GM23248 (cell line): ENCODE measurements at regions not wholly inside any gene's neighbourhood (a gene's known extent, or its start where the extent isn't known, plus 50 kb on each side); places are given as distances from the start of the nearest gene placed in this dataset.

Experiments used
- DNase-seq: peaks from one replicate; pipeline ENCODE4 v3.0.0-alpha.2; 2015
- H2AFZ ChIP-seq: fragments of 200-600 bp; sonication (generic); 2 replicates; pipeline ENCODE4 v1.6.1; 2016; ENCODE audit warnings: antibody characterized with exemption
- H3F3A ChIP-seq: fragments of 200-600 bp; sonication (generic); 2 replicates; pipeline ENCODE4 v1.6.1; 2016; ENCODE audit warnings: mild to moderate bottlenecking, antibody characterized with exemption, mixed run types; ENCODE audit not compliant: insufficient read depth
- H3K27ac ChIP-seq: fragments of 200-600 bp; sonication (generic); 2 replicates; pipeline ENCODE4 v1.5.1; 2016; ENCODE audit warnings: mild to moderate bottlenecking
- H3K27me3 ChIP-seq: fragments of 200-600 bp; sonication (generic); replicated peaks from 2 replicates; pipeline ENCODE4 v1.6.1; 2016; ENCODE audit warnings: mild to moderate bottlenecking; ENCODE audit not compliant: insufficient read depth
- H3K36me3 ChIP-seq: fragments of 200-600 bp; sonication (generic); 2 replicates; pipeline ENCODE4 v1.6.1; 2016; ENCODE audit warnings: low read depth, mild to moderate bottlenecking
- H3K4me1 ChIP-seq: fragments of 200-600 bp; sonication (generic); 2 replicates; pipeline ENCODE4 v1.6.1; 2016; ENCODE audit warnings: mild to moderate bottlenecking; ENCODE audit not compliant: insufficient read depth
- H3K4me2 ChIP-seq: fragments of 200-600 bp; sonication (generic); one replicate; pipeline ENCODE4 v1.6.1; 2016; ENCODE audit warnings: mild to moderate bottlenecking; ENCODE audit not compliant: unreplicated experiment
- H3K4me3 ChIP-seq: fragments of 200-600 bp; sonication (generic); 2 replicates; pipeline ENCODE4 v1.5.1; 2016; ENCODE audit warnings: mild to moderate bottlenecking
- H3K79me2 ChIP-seq: fragments of 200-600 bp; sonication (generic); 2 replicates; pipeline ENCODE4 v1.6.1; 2016; ENCODE audit warnings: mild to moderate bottlenecking; ENCODE audit not compliant: insufficient read depth
- H3K9ac ChIP-seq: fragments of 200-600 bp; sonication (generic); 2 replicates; pipeline ENCODE4 v1.6.1; 2016; ENCODE audit warnings: mild to moderate bottlenecking
- H3K9me2 ChIP-seq: fragments of 200-600 bp; sonication (generic); 2 replicates; pipeline ENCODE4 v1.6.1; 2016; ENCODE audit warnings: mixed run types, mild to moderate bottlenecking, moderate library complexity; ENCODE audit not compliant: insufficient read depth
- H3K9me3 ChIP-seq: fragments of 200-600 bp; sonication (generic); one replicate; pipeline ENCODE4 v1.6.1; 2017; ENCODE audit warnings: low read depth
- H4K20me1 ChIP-seq: fragments of 200-600 bp; sonication (generic); 2 replicates; pipeline ENCODE4 v1.6.0; 2016; ENCODE audit not compliant: insufficient read depth
- EZH2 ChIP-seq: fragments of 200-600 bp; sonication (generic); IDR thresholded peaks from 2 replicates; pipeline ENCODE4 v1.6.1; 2018; ENCODE audit warnings: antibody characterized with exemption, mild to moderate bottlenecking; ENCODE audit not compliant: insufficient read depth, poor library complexity, severe bottlenecking
- EZH2phosphoT487 ChIP-seq: fragments of 200-600 bp; sonication (generic); IDR thresholded peaks from 2 replicates; pipeline ENCODE4 v1.6.1; 2018; ENCODE audit warnings: antibody characterized with exemption, moderate library complexity, mild to moderate bottlenecking, low read depth; ENCODE audit not compliant: insufficient read depth
- WGBS, 2 experiments: methylation state at CpG; one replicate each; pipeline ENCODE4 v1.1.6; 2015 to 2017; ENCODE audit warnings: low lambda C conversion rate in 2 of 2, low coverage in 1 of 2; ENCODE audit errors: missing lambda C conversion rate in 2 of 2; 5-methylcytosine and 5-hydroxymethylcytosine counted together
- in situ Hi-C: fragments of 300-500 bp; cut with MboI; formaldehyde crosslinking; loops from 2 replicates; pipeline ENCODE4 v1.15.0; 2020

DNA sequence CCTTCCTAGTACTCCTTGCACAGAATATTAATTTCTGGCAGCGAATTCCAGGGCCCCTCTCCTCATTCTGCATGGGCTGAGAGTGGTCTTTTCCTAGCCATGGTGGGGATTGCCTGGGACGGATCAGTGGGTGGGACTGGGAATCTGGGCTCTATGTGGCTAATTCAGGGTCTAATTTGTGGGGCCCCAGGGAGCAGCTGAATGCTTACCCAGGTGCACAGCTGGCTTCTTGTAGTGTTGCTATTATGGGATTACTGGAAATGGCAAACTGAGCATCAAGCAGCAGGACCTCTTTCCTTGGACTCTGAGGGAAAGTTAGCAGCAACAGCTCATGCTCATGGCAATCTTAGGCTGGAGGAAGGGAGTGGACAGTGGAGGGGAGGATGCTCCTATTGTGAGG is 187.1 kb upstream of the CACNA1E start:
- no peak for DNase-seq
- H3K4me1 ChIP-seq, result no peaks in the 10 kb centered on the region
- H3K79me2 ChIP-seq, result no peaks in the 10 kb centered on the region
- H3K9me2 ChIP-seq, result no peaks in the 10 kb centered on the region
- no peaks in the 10 kb centered on the region for H4K20me1 ChIP-seq
- TF ChIP-seq EZH2, result no peak
- TF ChIP-seq EZH2phosphoT487, result no peak
- in situ Hi-C loops, result no loop called here
- no peak overlapping the region for H2AFZ ChIP-seq
- no peak overlapping the region for H3K27ac ChIP-seq
- H3K27me3 ChIP-seq, result no peaks in the 10 kb centered on the region
- no peaks in the 10 kb centered on the region for H3K36me3 ChIP-seq
- no peaks in the 10 kb centered on the region for H3K9me3 ChIP-seq
- H3K4me3 ChIP-seq, result no peak overlapping the region
- no peaks in the 10 kb centered on the region for H3F3A ChIP-seq
- no peak overlapping the region for H3K9ac ChIP-seq
- 12 to 15% methylated on average over 2 of the region's 2 CpGs for WGBS, 2 experiments
- H3K4me2 ChIP-seq, result no peak overlapping the region

DNA sequence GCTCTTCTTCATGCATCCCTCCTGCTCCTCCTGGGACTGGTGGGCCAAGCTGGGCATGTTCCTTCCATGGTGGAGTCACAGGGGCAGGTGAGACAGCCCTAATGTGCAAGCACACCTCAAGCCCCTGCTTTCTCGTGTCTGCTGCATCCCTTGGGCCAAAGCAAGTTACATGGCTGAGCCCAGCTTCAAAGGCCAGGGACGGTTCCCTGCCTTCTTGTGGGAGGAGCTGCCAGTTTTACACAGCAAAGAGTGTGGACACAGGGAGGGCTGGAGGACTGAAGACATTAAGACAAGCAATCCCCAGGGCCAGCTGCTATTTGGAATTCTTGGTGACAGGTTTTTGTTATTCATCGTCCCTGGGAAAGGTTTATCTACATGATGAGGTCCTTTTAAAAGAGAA is 175.2 kb upstream of the CACNA1E start:
- H3K9me3 ChIP-seq, result no peaks in the 10 kb centered on the region
- H3K9ac ChIP-seq, result no peak overlapping the region
- TF ChIP-seq EZH2, result no peak
- no peak for TF ChIP-seq EZH2phosphoT487
- peaks cover 22% of the 10 kb centered on the region for H3K27me3 ChIP-seq
- in situ Hi-C loops, result no loop called here
- H3K79me2 ChIP-seq, result no peaks in the 10 kb centered on the region
- no peak overlapping the region for H3K27ac ChIP-seq
- H3K9me2 ChIP-seq, result no peaks in the 10 kb centered on the region
- no peak overlapping the region for H2AFZ ChIP-seq
- no peaks in the 10 kb centered on the region for H3K4me1 ChIP-seq
- H3K4me3 ChIP-seq, result no peak overlapping the region
- H4K20me1 ChIP-seq, result no peaks in the 10 kb centered on the region
- WGBS, 2 experiments, result 10 to 15% methylated on average over 3 of the region's 3 CpGs
- no peaks in the 10 kb centered on the region for H3F3A ChIP-seq
- H3K4me2 ChIP-seq, result no peak overlapping the region
- H3K36me3 ChIP-seq, result no peaks in the 10 kb centered on the region
- no peak for DNase-seq

DNA sequence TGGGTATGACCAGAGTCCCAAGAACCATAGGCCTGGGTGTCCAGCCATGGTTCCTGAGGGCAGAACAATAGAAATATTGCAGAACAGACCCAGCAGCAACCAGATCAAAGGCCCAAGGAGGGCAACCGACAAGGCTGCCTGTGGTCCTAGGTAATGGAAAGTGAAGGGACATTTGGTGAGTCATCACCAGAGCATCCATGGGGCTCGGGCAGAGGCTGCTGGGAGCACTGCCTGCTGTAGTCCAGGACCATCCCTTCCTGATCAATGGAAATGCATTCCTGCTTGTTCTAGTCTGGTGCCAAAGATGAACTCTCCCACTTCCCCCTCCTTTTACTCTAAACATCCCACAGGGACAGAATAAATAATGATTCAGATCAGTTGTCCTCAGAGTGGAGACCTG is 172.8 kb upstream of the CACNA1E start:
- TF ChIP-seq EZH2 (no peak), EZH2phosphoT487 (no peak)
- Histone ChIP-seq H3K27me3 (peaks cover 28% of the 10 kb centered on the region), H3F3A (no peaks in the 10 kb centered on the region), H3K4me2 (no peak overlapping the region), H3K4me3 (no peak overlapping the region), H3K79me2 (no peaks in the 10 kb centered on the region), H3K9ac (no peak overlapping the region), H3K9me2 (no peaks in the 10 kb centered on the region), H3K36me3 (no peaks in the 10 kb centered on the region), H2AFZ (no peak overlapping the region), H4K20me1 (no peaks in the 10 kb centered on the region), H3K27ac (no peak overlapping the region), H3K9me3 (no peaks in the 10 kb centered on the region), H3K4me1 (no peaks in the 10 kb centered on the region)
- in situ Hi-C loops, result no loop called here
- no peak for DNase-seq
- WGBS, 2 experiments, result 13 to 16% methylated on average over 2 of the region's 2 CpGs

DNA sequence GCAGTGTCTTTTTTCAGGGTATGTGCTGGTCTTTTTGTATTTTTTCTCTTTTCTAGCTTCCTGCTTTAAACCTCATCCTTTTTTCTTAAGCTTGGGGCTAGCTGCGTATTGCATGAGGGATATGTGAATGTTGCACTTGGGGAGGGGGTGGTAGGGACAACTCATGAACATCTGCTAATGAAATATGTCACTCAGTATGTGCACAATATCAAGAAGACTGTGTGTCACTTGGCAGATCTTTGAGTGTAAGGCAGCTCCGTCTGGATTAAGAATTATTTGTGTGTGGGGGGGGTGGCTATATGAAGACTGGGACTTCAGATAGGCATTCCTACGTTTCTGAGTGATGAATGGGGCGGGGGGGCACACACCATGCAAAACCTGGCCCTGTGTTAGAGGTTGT is 170.4 kb upstream of the CACNA1E start:
- Histone ChIP-seq H2AFZ (no peak overlapping the region), H3K9ac (no peak overlapping the region), H3K27ac (no peak overlapping the region), H3K4me2 (no peak overlapping the region), H3K36me3 (no peaks in the 10 kb centered on the region), H3K4me3 (no peak overlapping the region), H3K9me2 (no peaks in the 10 kb centered on the region), H3K9me3 (no peaks in the 10 kb centered on the region), H4K20me1 (no peaks in the 10 kb centered on the region), H3K4me1 (no peaks in the 10 kb centered on the region), H3K27me3 (peaks cover 44% of the 10 kb centered on the region), H3K79me2 (no peaks in the 10 kb centered on the region), H3F3A (no peaks in the 10 kb centered on the region)
- in situ Hi-C loops, result no loop called here
- TF ChIP-seq EZH2phosphoT487 (no peak), EZH2 (no peak)
- WGBS, 2 experiments, result 15 to 17% methylated on average over 4 of the region's 4 CpGs
- DNase-seq, result no peak

DNA sequence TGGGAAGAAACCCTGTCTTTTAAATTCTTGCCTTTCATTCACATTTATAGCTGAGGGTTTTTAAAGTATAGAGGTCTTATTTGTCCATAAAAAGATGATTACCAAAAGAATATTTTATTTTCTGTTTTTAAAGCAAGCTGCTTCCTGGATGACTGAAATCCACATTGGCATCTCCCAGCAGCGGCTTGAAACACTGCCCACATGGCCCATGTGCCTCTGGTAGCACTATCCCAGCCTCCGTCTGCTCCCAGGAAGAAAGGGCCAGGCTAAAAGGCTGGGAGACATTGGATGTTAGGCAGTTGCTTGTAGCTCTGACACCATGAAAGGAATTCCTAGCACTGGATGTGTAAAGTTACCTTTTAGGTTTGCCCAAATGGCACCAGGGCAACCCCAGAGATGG is 169.9 kb upstream of the CACNA1E start:
- no peaks in the 10 kb centered on the region for H3K4me1 ChIP-seq
- no peaks in the 10 kb centered on the region for H3K9me2 ChIP-seq
- no peak overlapping the region for H3K4me3 ChIP-seq
- peaks cover 49% of the 10 kb centered on the region for H3K27me3 ChIP-seq
- in situ Hi-C loops, result no loop called here
- H3K79me2 ChIP-seq, result no peaks in the 10 kb centered on the region
- H3K36me3 ChIP-seq, result no peaks in the 10 kb centered on the region
- TF ChIP-seq EZH2 (no peak), EZH2phosphoT487 (no peak)
- 13 to 15% methylated on average over 2 of the region's 2 CpGs for WGBS, 2 experiments
- H3F3A ChIP-seq, result no peaks in the 10 kb centered on the region
- no peak overlapping the region for H3K4me2 ChIP-seq
- H3K27ac ChIP-seq, result no peak overlapping the region
- no peak for DNase-seq
- no peak overlapping the region for H2AFZ ChIP-seq
- H4K20me1 ChIP-seq, result no peaks in the 10 kb centered on the region
- no peaks in the 10 kb centered on the region for H3K9me3 ChIP-seq
- H3K9ac ChIP-seq, result no peak overlapping the region
